ENCODE measurements at regions not wholly inside any gene's neighbourhood (a gene's known extent, or its start where the extent isn't known, plus 50 kb on each side); places are given as distances from the start of the nearest gene placed in this dataset.

- no peaks in the 10 kb centered on the region for H3K27me3 ChIP-seq
- H3K4me3 ChIP-seq = no peak overlapping the region
- intact Hi-C loops (cut with DNase I) = no loop called here
- H3K27ac ChIP-seq = peak overlapping the region; percentile 69 to 81 (median 76)
- ATAC-seq = peak in 1 of 4 donors; percentile 33
- no peak for FAIRE-seq
- 79 to 82% methylated on average over 3 of the region's 3 CpGs for WGBS, 2 donors
- H3K36me3 ChIP-seq = no peaks in the 10 kb centered on the region
- DNase-seq = no peak
- TF ChIP-seq CTCF (IDR thresholded peaks at IDR 0.05) = no peak
- peaks cover 19 to 48% (median 45%) of the 10 kb centered on the region in 3 donors for H3K4me1 ChIP-seq
- H3K9me3 ChIP-seq = no peaks in the 10 kb centered on the region
Measured at GRCh38 chr7:50953820-50954219, 171.1 kb upstream of the GRB10 start.

- TF ChIP-seq CTCF (IDR thresholded peaks at IDR 0.05) = no peak
- FAIRE-seq = no peak
- Histone ChIP-seq H3K27me3 (no peaks in the 10 kb centered on the region), H3K4me3 (no peak overlapping the region), H3K9me3 (no peaks in the 10 kb centered on the region), H3K36me3 (no peaks in the 10 kb centered on the region), H3K27ac (peak overlapping the region; percentile 69 to 81 (median 76)), H3K4me1 (peaks cover 19 to 46% (median 43%) of the 10 kb centered on the region in 3 donors)
- 34 to 35% methylated on average over 6 of the region's 6 CpGs for WGBS, 2 donors
- peak in 4 of 6 donors; percentile 56 to 64 (median 61) for DNase-seq
- peak; percentile 66 to 68 (median 67) for ATAC-seq
- intact Hi-C loops (cut with DNase I) = no loop called here
Measured at GRCh38 chr7:50953303-50953702, 170.6 kb upstream of the GRB10 start.

GRCh38 chr7:50952544-50952943 is 169.8 kb upstream of the GRB10 start:
- Histone ChIP-seq H3K27ac (peak overlapping the region; percentile 69 to 81 (median 76)), H3K36me3 (no peaks in the 10 kb centered on the region), H3K9me3 (no peaks in the 10 kb centered on the region), H3K4me1 (peaks cover 19 to 39% (median 37%) of the 10 kb centered on the region in 3 donors), H3K4me3 (no peak overlapping the region), H3K27me3 (no peaks in the 10 kb centered on the region)
- no peak for TF ChIP-seq CTCF (IDR thresholded peaks at IDR 0.05)
- ATAC-seq = peak; percentile 85 to 90 (median 88)
- DNase-seq = peak in 5 of 6 donors; percentile 61 to 86 (median 81)
- FAIRE-seq = no peak
- intact Hi-C loops (cut with DNase I) = no loop called here
- WGBS, 2 donors = 13 to 16% methylated on average over 3 of the region's 3 CpGs

- H3K27me3 ChIP-seq = no peaks in the 10 kb centered on the region
- H3K27ac ChIP-seq = peak overlapping the region; percentile 28 to 81 (median 76)
- FAIRE-seq = no peak
- H3K9me3 ChIP-seq = no peaks in the 10 kb centered on the region
- no peak for DNase-seq
- peak; percentile 43 to 61 (median 50) for ATAC-seq
- no peaks in the 10 kb centered on the region for H3K36me3 ChIP-seq
- intact Hi-C loops (cut with DNase I) = no loop called here
- 11 to 12% methylated on average over 1 of the region's 1 CpG for WGBS, 2 donors
- peaks cover 19 to 37% (median 37%) of the 10 kb centered on the region in 3 donors for H3K4me1 ChIP-seq
- no peak overlapping the region for H3K4me3 ChIP-seq
- TF ChIP-seq CTCF (IDR thresholded peaks at IDR 0.05) = no peak
Measured at GRCh38 chr7:50952120-50952519, 169.4 kb upstream of the GRB10 start.

- no peaks in the 10 kb centered on the region for H3K36me3 ChIP-seq
- intact Hi-C loops (cut with DNase I) = loop anchor here in 1 of 3 donors (10.0 kb wide), 1 partner anchor 139 kb away; no protein-coding TSS in a partner anchor
- DNase-seq = no peak
- TF ChIP-seq CTCF (IDR thresholded peaks at IDR 0.05) = no peak
- no peak for FAIRE-seq
- no peaks in the 10 kb centered on the region for H3K9me3 ChIP-seq
- no peak for ATAC-seq
- 92 to 94% methylated on average over 2 of the region's 2 CpGs for WGBS, 2 donors
- H3K4me1 ChIP-seq = no peaks in the 10 kb centered on the region
- H3K27me3 ChIP-seq = no peaks in the 10 kb centered on the region
- no peak overlapping the region for H3K4me3 ChIP-seq
- H3K27ac ChIP-seq = no peak overlapping the region
Measured at GRCh38 chr7:50943482-50943881, 160.8 kb upstream of the GRB10 start.
